Lung (tissue), 11 donors: ENCODE measurements at regions not wholly inside any gene's neighbourhood (a gene's known extent, or its start where the extent isn't known, plus 50 kb on each side); places are given as distances from the start of the nearest gene placed in this dataset.

Experiments
- ATAC-seq: fragments of 200-7000 bp; cut with Tn5 transposase; one replicate; pipeline ENCODE4 v1.9.1; 2020; ENCODE audit warnings: moderate number of reproducible peaks; ENCODE audit not compliant: insufficient read depth, low FRiP score
- DNase-seq, 3 donors: peaks; one replicate each; pipeline ENCODE4 v3.0.0-alpha.2; 2013 to 2017
- H3K27ac ChIP-seq, 2 donors: one replicate each; pipeline ENCODE4 v1.5.1; 2013; ENCODE audit warnings: mild to moderate bottlenecking in 2 of 2, moderate library complexity in 2 of 2, control low read depth in 1 of 2, inconsistent platforms in 1 of 2, low read depth in 1 of 2, low read length in 1 of 2
- H3K27me3 ChIP-seq, 3 donors: one replicate each; pipeline ENCODE4 v1.5.1; 2013; ENCODE audit warnings: low read length in 2 of 3; ENCODE audit not compliant: control insufficient read depth in 3 of 3, insufficient read depth in 3 of 3
- H3K36me3 ChIP-seq, 4 donors: one replicate each; pipeline ENCODE4 v1.5.1; 2013; ENCODE audit warnings: low read length in 4 of 4, mild to moderate bottlenecking in 1 of 4, moderate library complexity in 1 of 4; ENCODE audit not compliant: control insufficient read depth in 4 of 4, insufficient read depth in 4 of 4
- H3K4me1 ChIP-seq, 5 donors: one replicate each; pipeline ENCODE4 v1.5.1; 2013; ENCODE audit warnings: low read length in 5 of 5, mild to moderate bottlenecking in 2 of 5, moderate library complexity in 1 of 5; ENCODE audit not compliant: control insufficient read depth in 5 of 5, insufficient read depth in 5 of 5
- H3K4me3 ChIP-seq: one replicate; pipeline ENCODE4 v1.5.1; 2013; ENCODE audit warnings: mild to moderate bottlenecking, control low read depth, moderate library complexity
- H3K9ac ChIP-seq, 2 donors: one replicate each; pipeline ENCODE4 v1.5.1; 2013; ENCODE audit warnings: low read length in 2 of 2, control low read depth in 1 of 2; ENCODE audit not compliant: insufficient read depth in 1 of 2
- H3K9me3 ChIP-seq, 4 donors: one replicate each; pipeline ENCODE4 v1.5.1; 2013; ENCODE audit warnings: low read length in 3 of 4, mild to moderate bottlenecking in 1 of 4, moderate library complexity in 1 of 4; ENCODE audit not compliant: control insufficient read depth in 4 of 4, insufficient read depth in 3 of 4
- WGBS, 2 donors: extraction: QIAGEN DNeasy Blood & Tissue Kit; methylation state at CpG; one replicate each; pipeline ENCODE4 v1.1.7; 2013; 5-methylcytosine and 5-hydroxymethylcytosine counted together
- TF ChIP-seq, protein P1 (sequence below): IDR thresholded peaks from 2 replicates; pipeline ENCODE4 v1.5.1; 2012; ENCODE audit warnings: mild to moderate bottlenecking; ENCODE audit errors: control extremely low read depth, extremely low read depth
- donor health status: control.
- donor health status: control.
- donor health status: Bipolar disorder and iron deficiency.
- donor health status: healthy.
- donor health status: DM: yes; HTN: yes; CAD: no.

DNA sequence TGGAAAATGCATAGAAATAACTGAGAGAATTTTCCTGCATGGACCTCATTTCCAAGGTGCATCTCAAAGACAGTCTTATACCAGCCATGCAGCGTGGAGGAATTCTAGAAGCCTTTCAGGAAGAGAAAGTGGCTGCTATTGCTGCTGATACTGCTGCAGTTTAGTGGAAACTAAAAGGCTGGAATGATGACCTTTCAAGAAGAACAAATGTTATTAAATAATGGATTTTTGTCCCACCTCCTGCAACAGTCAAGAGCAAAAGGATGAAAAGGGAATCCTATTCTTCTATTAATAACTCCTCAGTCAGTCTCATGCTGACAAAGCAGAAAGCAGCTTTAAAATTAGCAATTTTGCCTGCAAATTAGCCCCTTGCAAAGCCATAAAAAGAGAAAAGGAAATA, 68.2 kb upstream of the C1orf87 start:
- no peaks in the 10 kb centered on the region for H3K4me1 ChIP-seq
- WGBS, 2 donors: 93 to 94% methylated on average over 1 of the region's 1 CpG
- H3K27ac ChIP-seq: no peak overlapping the region
- no peaks in the 10 kb centered on the region for H3K36me3 ChIP-seq
- no peak overlapping the region for H3K9ac ChIP-seq
- no peak for ATAC-seq
- no peak overlapping the region for H3K4me3 ChIP-seq
- no peak for DNase-seq
- TF ChIP-seq, protein P1, sequence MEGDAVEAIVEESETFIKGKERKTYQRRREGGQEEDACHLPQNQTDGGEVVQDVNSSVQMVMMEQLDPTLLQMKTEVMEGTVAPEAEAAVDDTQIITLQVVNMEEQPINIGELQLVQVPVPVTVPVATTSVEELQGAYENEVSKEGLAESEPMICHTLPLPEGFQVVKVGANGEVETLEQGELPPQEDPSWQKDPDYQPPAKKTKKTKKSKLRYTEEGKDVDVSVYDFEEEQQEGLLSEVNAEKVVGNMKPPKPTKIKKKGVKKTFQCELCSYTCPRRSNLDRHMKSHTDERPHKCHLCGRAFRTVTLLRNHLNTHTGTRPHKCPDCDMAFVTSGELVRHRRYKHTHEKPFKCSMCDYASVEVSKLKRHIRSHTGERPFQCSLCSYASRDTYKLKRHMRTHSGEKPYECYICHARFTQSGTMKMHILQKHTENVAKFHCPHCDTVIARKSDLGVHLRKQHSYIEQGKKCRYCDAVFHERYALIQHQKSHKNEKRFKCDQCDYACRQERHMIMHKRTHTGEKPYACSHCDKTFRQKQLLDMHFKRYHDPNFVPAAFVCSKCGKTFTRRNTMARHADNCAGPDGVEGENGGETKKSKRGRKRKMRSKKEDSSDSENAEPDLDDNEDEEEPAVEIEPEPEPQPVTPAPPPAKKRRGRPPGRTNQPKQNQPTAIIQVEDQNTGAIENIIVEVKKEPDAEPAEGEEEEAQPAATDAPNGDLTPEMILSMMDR: no peak
- H3K27me3 ChIP-seq: no peaks in the 10 kb centered on the region
- H3K9me3 ChIP-seq: no peaks in the 10 kb centered on the region

DNA sequence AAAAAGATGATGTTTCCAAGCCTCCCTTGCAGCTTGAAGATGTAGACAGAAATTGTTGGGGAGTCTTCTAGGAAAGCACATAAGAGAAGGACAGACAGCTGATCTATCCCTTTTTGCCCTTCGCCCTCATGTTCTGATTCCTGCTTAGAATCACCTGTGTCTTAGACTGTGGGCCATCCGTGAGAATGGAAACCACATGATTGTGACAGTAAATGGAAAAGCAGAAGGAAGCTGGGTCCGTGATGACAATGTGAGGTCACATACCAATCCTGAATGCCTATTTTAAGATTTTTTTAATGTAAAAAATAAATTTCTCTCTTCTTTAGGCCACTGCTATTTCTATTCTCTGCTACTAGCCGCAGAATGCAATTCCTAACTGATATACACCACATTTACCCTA, 67.7 kb upstream of the C1orf87 start:
- WGBS, 2 donors: 61 to 81% methylated on average over 4 of the region's 4 CpGs

DNA sequence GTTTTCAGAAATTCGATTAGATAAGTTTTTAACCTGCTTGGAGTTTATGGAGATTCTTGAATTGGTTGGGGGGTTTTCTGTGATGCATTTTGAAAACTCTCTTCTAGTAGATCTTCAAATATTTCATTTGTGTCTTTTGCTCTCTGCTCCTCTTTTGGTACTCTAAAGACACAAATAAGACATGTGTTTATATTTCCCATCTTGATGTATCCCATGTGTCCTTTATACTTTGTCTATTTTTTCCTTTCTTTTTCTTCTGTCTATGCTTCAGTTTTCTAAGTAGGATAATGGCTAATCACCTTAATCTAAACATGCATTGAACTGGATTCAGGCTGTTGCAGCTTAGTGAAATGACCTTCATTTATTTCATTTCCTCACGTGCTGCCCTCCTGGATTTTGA, 63.8 kb upstream of the C1orf87 start:
- 35 to 45% methylated on average over 2 of the region's 2 CpGs for WGBS, 2 donors
- Histone ChIP-seq H3K36me3 (no peaks in the 10 kb centered on the region), H3K27ac (no peak overlapping the region), H3K9me3 (no peaks in the 10 kb centered on the region), H3K4me3 (no peak overlapping the region), H3K27me3 (no peaks in the 10 kb centered on the region), H3K9ac (no peak overlapping the region), H3K4me1 (peaks cover 0 to 2% (median 0%) of the 10 kb centered on the region in 5 donors)
- TF ChIP-seq, protein P1: no peak
- ATAC-seq: no peak
- DNase-seq: no peak

More for the DNA sequence above, 67.7 kb upstream of the C1orf87 start:
- TF ChIP-seq, protein P1: no peak
- Histone ChIP-seq H3K27ac (no peak overlapping the region), H3K9ac (no peak overlapping the region), H3K9me3 (no peaks in the 10 kb centered on the region), H3K36me3 (no peaks in the 10 kb centered on the region), H3K27me3 (no peaks in the 10 kb centered on the region), H3K4me1 (no peaks in the 10 kb centered on the region), H3K4me3 (no peak overlapping the region)
- ATAC-seq (no peak), DNase-seq (no peak)

DNA sequence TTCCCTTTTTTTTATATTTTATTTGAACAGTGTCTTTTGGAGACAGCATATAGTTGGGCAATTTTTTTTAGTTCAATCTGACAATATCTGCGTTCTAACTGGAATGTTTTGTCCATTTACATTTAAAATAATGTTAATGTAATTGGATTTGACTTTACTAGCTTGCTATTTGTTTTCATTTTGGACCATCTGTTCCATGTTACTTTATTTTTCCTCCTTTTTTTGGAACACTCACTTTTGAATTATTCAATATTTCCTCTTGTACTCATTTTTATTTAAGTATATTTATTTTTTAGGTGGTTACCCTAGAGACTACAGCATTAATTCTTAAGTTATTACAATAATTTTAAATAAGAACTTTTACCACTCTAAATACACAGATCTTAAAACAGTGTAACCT, 62.8 kb upstream of the C1orf87 start:
- ATAC-seq (no peak), DNase-seq (no peak)
- TF ChIP-seq, protein P1: no peak
- H3K9me3 ChIP-seq: no peaks in the 10 kb centered on the region
- H3K4me3 ChIP-seq: no peak overlapping the region
- H3K27me3 ChIP-seq: no peaks in the 10 kb centered on the region
- H3K9ac ChIP-seq: no peak overlapping the region
- 88 to 95% methylated on average over 1 of the region's 1 CpG for WGBS, 2 donors
- no peaks in the 10 kb centered on the region for H3K36me3 ChIP-seq
- peaks cover 0 to 2% (median 0%) of the 10 kb centered on the region in 5 donors for H3K4me1 ChIP-seq
- H3K27ac ChIP-seq: no peak overlapping the region
